ENCODE measurements at regions not wholly inside any gene's neighbourhood (a gene's known extent, or its start where the extent isn't known, plus 50 kb on each side); places are given as distances from the start of the nearest gene placed in this dataset.

- DNase-seq: no peak
Measured at GRCh38 chr10:118106426-118106825, 59.7 kb upstream of the RAB11FIP2 start.

DNA sequence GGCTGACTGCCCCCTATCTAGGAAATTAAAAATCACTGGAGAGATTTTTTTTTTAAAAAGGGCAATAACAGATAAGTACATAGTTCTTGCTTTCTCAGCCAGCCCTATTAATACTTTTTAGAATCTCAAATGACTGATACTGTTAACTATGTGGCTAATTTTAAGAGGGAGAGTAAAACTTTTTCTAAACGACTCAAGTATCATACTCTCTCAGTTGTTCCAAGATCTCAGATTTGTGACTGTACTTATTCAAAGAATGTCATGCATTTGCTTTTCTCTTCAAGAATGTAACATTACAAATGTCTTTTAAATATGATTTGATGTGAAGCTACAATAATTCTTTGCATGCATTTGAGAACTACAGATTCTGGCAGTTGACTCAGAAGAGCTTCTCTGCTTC lies 55.4 kb upstream of the RAB11FIP2 start:
- DNase-seq: no peak

DNA sequence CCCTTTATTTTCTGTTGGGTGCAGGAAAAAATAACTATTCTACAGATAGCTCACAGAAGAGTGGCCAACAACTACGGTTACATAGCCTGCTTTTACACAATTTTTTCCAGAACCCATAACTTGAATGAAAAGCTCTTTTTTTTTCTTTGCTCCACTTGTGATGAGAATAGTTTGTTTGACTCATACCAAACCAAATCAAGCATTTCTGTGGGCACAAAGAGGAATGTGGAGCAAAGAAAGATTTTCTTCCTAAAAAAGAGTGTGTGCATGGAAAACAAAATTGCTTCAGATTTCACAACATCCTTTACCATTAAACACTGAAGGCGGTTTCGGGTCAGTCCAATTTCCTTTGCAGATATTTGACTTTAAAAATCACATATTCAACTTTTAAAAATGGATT lies 54.8 kb upstream of the RAB11FIP2 start:
- DNase-seq: no peak

Measured in activated CD4-positive, CD25-positive, alpha-beta regulatory T cell (primary cell).